Fibroblast of lung (primary cell): ENCODE measurements at regions not wholly inside any gene's neighbourhood (a gene's known extent, or its start where the extent isn't known, plus 50 kb on each side); places are given as distances from the start of the nearest gene placed in this dataset.

ENCODE experiments used
- DNase-seq, 2 donors: peaks; one replicate each; pipeline versions ENCODE4 v3.0.0 to v3.0.0-alpha.2; 2010; ENCODE audit warnings: low read depth in 2 of 2
- H2AFZ ChIP-seq: 2 replicates; pipeline ENCODE4 v1.5.1; 2012; ENCODE audit warnings: low read length, control low read depth, inconsistent platforms
- H3K27ac ChIP-seq: 2 replicates; pipeline ENCODE4 v1.5.1; 2011; ENCODE audit warnings: low read length, control low read depth; ENCODE audit not compliant: insufficient read depth
- H3K27me3 ChIP-seq: 2 replicates; pipeline ENCODE4 v1.5.1; 2011; ENCODE audit warnings: mild to moderate bottlenecking, low read length; ENCODE audit not compliant: control insufficient read depth, insufficient read depth
- H3K36me3 ChIP-seq: 2 replicates; pipeline ENCODE4 v1.5.1; 2011; ENCODE audit warnings: low read length; ENCODE audit not compliant: control insufficient read depth, insufficient read depth
- H3K4me1 ChIP-seq: 2 replicates; pipeline ENCODE4 v1.5.1; 2011; ENCODE audit warnings: low read length; ENCODE audit not compliant: control insufficient read depth, insufficient read depth; ENCODE audit errors: extremely low read depth
- H3K4me2 ChIP-seq: 2 replicates; pipeline ENCODE4 v1.5.1; 2011; ENCODE audit warnings: low read length, control low read depth; ENCODE audit not compliant: insufficient read depth; ENCODE audit errors: extremely low read depth
- H3K4me3 ChIP-seq, 4 experiments: fragments of 200-600 bp in 1 of 4; sonication (generic) in 1 of 4; replicated peaks in 1 of 4; 2 replicates each; pipeline ENCODE4 v1.5.1; 2011 to 2016; ENCODE audit warnings: low read length in 4 of 4, low read depth in 3 of 4, mild to moderate bottlenecking in 3 of 4, control low read depth in 2 of 4, inconsistent platforms in 1 of 4, mixed read lengths in 1 of 4; ENCODE audit not compliant: insufficient read depth in 1 of 4; ENCODE audit errors: control extremely low read depth in 1 of 4
- H3K79me2 ChIP-seq: 2 replicates; pipeline ENCODE4 v1.5.1; 2012; ENCODE audit warnings: mild to moderate bottlenecking, low read length, inconsistent platforms; ENCODE audit not compliant: control insufficient read depth, insufficient read depth
- H3K9ac ChIP-seq: 2 replicates; pipeline ENCODE4 v1.5.1; 2011; ENCODE audit warnings: mild to moderate bottlenecking, low read length, control low read depth; ENCODE audit not compliant: insufficient read depth
- H3K9me3 ChIP-seq: 2 replicates; pipeline ENCODE4 v1.5.1; 2012; ENCODE audit warnings: low read depth, low read length; ENCODE audit not compliant: control insufficient read depth, insufficient read depth
- H4K20me1 ChIP-seq: 2 replicates; pipeline ENCODE4 v1.5.1; 2011; ENCODE audit warnings: low read length; ENCODE audit not compliant: control insufficient read depth, insufficient read depth; ENCODE audit errors: extremely low read depth
- CTCF ChIP-seq, 2 donors: IDR thresholded peaks in 1 of 2; conservative IDR thresholded peaks in 1 of 2; 1 replicate in 1 of 2; 2 replicates in 1 of 2; pipeline ENCODE4 v1.5.1; 2011 to 2012; ENCODE audit warnings: low read length in 2 of 2, control low read depth in 1 of 2, inconsistent platforms in 1 of 2, low read depth in 1 of 2, mild to moderate bottlenecking in 1 of 2
- EZH2 ChIP-seq: IDR thresholded peaks from 2 replicates; pipeline ENCODE4 v1.5.1; 2012; ENCODE audit warnings: low read length, control low read depth, mild to moderate bottlenecking; ENCODE audit errors: missing control alignments

DNA sequence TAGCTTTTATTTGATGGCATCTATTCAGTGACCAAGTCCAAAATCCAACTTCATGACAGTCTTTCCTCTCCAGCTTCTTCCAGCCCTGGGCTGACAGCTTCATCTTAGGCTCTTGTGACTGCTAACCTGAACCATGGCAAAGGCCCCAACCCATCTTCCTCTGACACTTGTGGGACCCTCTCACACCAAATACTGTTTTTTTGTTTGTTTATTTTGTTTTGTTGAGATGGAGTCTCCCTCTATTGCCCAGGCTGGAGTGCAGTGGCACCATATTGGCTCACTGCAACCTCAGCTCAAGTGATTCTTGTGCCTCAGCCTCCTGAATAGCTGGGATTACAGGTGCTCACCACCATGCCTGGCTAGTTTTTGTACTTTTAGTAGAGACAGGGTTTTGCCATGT, 265.2 kb downstream of the GATA3 start:
- Histone ChIP-seq H3K4me2 (no peak overlapping the region), H3K9ac (no peak overlapping the region), H3K27me3 (no peaks in the 10 kb centered on the region), H3K4me1 (no peaks in the 10 kb centered on the region), H4K20me1 (no peaks in the 10 kb centered on the region), H3K9me3 (no peaks in the 10 kb centered on the region), H3K27ac (no peak overlapping the region), H3K79me2 (no peaks in the 10 kb centered on the region), H3K4me3 (no peak overlapping the region), H3K36me3 (no peaks in the 10 kb centered on the region), H2AFZ (no peak overlapping the region)
- no peak for TF ChIP-seq EZH2
- TF ChIP-seq CTCF (conservative IDR thresholded peaks at IDR 0.05 in 1 of 2, IDR thresholded peaks at IDR 0.05 in 1 of 2; ENCODE audit: low read depth in 1 of 2, low read length in 2 of 2) = no peak
- DNase-seq = no peak

DNA sequence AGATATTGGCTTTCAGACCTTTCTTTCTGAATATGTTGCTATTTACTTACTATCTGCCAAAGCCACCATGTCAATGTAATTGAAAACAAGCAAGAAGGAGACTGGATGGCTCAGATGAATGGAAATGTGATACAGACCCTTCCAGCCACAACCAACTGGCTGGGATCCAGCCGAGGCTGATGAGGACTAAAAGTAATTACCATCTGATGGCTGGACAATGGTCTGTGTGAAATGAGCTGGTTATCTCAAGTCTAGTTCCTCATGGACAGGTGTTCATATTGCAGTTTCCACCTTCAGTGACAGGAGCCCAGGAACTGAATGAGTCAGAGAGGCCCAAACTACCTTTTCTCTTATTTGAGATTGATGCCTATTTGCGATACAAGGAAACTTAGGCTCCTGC, 267.5 kb downstream of the GATA3 start:
- Histone ChIP-seq H3K79me2 (no peaks in the 10 kb centered on the region), H3K9ac (no peak overlapping the region), H2AFZ (no peak overlapping the region), H3K9me3 (no peaks in the 10 kb centered on the region), H3K4me3 (no peak overlapping the region), H3K4me1 (no peaks in the 10 kb centered on the region), H3K4me2 (no peak overlapping the region), H3K27me3 (no peaks in the 10 kb centered on the region), H4K20me1 (no peaks in the 10 kb centered on the region), H3K36me3 (no peaks in the 10 kb centered on the region), H3K27ac (no peak overlapping the region)
- TF ChIP-seq CTCF (conservative IDR thresholded peaks at IDR 0.05 in 1 of 2, IDR thresholded peaks at IDR 0.05 in 1 of 2; ENCODE audit: low read depth in 1 of 2, low read length in 2 of 2) = no peak
- TF ChIP-seq EZH2 = no peak
- no peak for DNase-seq

DNA sequence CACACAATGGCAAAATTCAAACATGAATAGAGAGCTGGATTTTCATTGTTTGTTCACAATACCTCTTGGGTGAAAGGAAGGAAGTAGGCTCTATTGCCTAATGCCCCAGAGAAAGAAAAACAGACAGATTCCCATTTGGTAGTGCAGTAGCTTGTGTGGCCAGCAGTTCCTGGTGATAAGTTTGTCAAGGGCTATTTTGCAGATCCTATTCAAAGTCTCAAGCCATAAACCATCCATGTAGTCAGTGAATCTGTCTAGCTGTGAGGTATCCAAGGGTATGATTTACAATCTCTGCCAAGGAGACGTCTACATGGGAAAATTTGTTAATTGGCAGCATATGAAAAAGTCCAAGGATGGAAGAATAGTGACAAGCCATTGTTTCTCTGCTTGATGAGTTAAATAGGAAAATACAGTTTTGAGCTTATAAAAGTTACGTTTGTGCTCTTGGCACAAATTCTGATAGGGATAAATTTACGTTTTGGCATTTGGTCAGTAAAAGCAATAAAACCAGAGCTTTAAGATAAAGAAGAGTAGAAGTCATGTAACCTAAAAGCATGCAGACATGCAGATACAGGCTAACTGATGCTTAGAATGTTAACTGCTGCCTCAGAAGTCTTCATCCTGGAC, 269.1 kb downstream of the GATA3 start:
- no peak for DNase-seq
- no peaks in the 10 kb centered on the region for H3K36me3 ChIP-seq
- no peak overlapping the region for H2AFZ ChIP-seq
- H3K27ac ChIP-seq = no peak overlapping the region
- TF ChIP-seq EZH2 (no peak), CTCF (conservative IDR thresholded peaks at IDR 0.05 in 1 of 2, IDR thresholded peaks at IDR 0.05 in 1 of 2; ENCODE audit: low read depth in 1 of 2, low read length in 2 of 2) (no peak)
- no peak overlapping the region for H3K4me3 ChIP-seq
- H3K27me3 ChIP-seq = no peaks in the 10 kb centered on the region
- H4K20me1 ChIP-seq = no peaks in the 10 kb centered on the region
- H3K9me3 ChIP-seq = no peaks in the 10 kb centered on the region
- no peaks in the 10 kb centered on the region for H3K79me2 ChIP-seq
- no peak overlapping the region for H3K9ac ChIP-seq
- H3K4me1 ChIP-seq = no peaks in the 10 kb centered on the region
- no peak overlapping the region for H3K4me2 ChIP-seq
